Cerebellar cortex (tissue), 1 donor: ENCODE measurements at regions not wholly inside any gene's neighbourhood (a gene's known extent, or its start where the extent isn't known, plus 50 kb on each side); places are given as distances from the start of the nearest gene placed in this dataset.

ENCODE experiments used
- DNase-seq: peaks from one replicate; pipeline ENCODE4 v3.0.0-alpha.2; 2015; ENCODE audit warnings: low spot score

DNA sequence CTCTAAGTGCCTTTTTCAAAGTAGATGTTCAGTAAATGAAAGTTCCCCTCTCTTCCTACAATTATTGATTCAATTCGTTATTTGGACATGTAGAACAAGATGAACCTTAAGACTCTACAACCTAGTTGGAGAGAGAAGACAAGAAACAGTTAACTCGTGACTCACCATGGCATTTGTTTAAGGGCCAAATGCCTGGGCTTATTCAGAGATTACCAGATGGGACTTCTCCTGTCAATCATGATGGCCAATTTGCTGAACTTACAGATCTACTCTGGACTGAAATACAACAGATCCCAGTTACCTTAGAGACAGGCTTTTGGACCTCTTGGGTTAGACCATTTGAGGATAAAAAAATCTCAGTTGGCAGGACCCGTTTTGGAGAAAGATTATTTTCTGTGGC lies 93.5 kb downstream of the C1orf94 start:
- no peak for DNase-seq

DNA sequence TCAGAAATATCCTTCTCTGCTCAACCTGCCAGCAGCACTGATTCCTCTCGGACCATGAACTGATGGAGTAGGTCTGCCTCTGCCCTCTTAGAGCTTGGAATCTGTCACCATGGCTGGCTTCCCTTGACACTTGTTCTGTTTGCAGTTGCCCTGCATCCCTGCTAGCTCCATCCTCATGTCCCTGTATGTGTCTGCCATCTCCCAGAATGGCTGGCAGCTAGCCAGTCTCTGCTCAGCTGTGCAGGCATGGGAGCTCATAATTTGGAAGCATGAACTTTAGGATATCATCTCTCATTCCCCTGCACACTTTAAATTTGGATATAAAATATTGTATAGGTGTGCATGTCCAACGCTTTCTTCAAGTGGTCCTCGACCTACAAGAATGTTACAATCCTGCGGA lies 95.4 kb downstream of the C1orf94 start:
- DNase-seq: no peak

DNA sequence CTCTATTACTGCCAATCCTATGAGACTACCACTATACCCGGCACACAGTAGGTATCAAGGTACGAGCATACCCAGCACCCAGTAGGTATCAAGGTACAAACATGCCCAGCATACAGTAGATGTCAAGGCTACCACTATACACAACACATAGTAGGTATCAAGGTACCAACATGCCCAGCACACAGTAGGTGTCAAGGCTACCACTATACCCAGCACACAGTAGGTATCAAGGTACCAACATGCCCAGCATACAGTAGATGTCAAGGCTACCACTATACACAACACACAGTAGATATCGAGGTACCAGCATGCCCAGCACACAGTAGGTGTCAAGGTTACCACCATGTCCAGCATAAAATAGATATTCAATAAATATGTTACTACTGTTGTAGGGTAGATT lies 98.4 kb downstream of the C1orf94 start:
- no peak for DNase-seq

DNA sequence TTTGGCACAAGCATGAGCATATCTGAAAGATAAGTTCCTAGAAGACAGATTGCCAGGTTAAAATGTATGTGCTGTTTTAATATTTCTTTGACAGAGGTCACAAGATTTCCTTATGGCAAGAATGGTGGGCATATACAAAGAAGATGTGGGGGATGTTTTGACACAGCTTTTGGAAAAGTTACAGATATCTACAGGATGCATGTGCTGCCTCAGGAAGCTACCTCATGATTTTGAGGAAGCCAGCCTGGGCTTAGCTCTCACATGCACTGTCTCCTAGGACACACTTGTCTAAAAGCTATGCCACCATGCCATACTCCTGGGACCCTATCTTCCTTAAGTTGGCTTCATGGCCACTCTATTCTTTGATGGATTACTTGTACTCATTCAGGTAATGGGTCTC lies 99.9 kb downstream of the C1orf94 start:
- no peak for DNase-seq

DNA sequence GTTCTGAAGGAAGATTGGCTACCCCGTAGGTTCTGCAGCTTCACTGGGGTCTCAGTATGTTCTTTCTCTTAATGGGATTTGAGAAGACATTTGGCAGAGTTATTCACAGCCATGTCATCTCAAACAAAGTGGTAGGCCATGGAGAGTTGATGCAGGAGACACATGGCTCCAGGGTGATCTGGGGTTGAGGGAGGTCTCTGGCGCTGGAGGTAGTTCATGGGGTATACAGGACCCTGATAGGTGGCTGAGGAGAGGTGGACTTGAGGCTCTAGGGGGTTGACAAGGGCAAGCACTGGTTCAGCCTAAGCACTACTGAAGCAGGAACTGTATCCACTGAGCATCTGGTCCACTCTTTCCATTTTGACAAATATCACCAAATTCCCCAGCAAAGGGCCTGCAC lies 100.4 kb downstream of the C1orf94 start:
- no peak for DNase-seq

DNA sequence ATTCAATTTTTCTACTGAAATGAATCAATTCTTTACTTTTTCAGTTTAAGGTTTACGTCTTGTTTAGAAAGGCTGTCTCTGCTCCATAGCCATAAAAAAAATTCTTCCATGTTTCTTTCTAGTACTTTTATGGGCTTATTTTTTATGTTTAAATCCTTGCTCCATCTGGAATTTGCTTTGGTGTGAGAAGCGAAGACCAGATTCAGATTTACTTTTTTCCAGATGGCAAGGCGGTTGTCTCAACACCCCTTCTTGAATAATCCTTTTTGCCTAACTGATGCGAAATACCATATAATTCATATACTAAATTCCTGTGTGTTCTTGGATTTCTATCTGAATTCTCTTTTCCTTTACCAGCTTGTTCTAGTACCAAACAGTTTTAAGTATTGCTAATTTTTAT lies 101.5 kb downstream of the C1orf94 start:
- DNase-seq: no peak

DNA sequence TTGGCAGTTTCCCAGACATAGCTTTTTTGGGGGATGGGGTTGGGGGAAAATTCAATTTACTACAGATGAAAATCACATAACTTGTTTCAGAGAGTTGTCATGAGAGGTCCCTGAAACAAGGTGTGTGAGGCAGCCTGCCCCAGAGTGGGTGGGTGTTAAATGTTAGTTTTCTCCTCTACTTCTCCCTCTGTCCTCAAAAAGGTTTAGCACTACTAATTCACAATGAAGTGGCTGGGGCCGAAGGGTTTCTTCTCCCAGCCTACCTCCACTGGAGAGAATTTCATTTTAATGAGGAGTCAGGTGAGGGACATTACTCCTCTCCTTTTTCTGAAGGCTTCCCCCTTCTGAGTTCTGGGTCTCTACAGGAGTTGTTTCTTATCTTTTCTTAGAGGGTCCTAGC lies 103.3 kb downstream of the C1orf94 start:
- DNase-seq: no peak

DNA sequence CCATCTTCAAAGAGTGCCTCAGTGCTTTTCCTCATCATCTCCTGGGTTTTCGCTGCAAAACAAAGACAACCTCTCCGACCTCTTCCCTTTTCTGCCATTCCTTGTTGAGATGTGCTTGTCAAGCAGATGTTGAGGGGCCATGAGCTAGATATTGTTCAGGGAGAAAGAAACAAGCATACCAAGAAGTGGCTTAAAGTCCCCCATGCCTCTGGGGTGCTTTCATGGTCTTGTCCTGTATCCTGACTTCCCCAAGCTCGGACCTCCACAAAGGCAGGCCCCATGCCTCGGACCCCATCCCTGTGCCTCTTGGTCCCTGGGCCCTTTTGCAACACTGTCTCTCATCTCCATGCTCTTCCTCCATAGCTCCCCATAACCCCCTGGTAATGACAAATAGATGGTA lies 103.8 kb downstream of the C1orf94 start:
- DNase-seq: no peak

DNA sequence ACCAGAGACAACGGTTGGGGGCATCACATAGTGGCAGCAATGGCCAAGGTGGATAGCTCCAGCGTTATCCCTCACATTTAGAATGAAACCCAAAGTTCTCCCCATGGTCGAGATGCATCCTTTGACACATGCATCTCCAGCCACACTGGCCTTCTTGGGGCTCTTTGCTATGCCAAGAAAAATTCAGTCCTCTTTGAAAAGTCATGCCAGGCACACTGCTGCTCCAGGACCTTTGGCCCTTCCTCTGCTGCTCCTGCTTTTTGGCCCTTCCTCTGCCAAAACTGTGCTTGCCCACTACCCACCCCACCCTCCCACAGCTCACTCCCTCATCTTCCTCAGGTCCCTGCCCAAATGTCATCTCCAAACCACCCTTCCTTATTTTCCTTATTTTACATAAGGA lies 106.4 kb downstream of the C1orf94 start:
- DNase-seq: no peak

DNA sequence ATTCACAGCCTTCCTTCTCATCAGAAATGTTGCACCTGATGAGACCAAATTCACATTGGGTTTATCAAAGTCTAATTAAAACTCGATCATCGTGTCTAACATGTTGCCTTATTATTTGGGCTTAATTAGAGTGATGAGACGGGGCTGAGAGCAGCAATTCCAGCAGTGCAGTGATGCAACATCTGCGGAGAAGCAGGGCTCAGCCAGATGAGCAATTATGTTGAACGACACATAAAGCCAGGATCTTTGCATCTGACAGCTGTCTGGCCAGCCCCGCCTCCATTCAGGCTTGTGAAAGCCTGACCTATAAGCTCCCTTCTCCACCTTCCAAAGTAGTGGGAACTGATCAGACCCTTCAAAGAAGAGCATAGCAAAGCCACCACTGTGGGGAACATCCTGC lies 109.8 kb downstream of the C1orf94 start:
- DNase-seq: no peak

DNA sequence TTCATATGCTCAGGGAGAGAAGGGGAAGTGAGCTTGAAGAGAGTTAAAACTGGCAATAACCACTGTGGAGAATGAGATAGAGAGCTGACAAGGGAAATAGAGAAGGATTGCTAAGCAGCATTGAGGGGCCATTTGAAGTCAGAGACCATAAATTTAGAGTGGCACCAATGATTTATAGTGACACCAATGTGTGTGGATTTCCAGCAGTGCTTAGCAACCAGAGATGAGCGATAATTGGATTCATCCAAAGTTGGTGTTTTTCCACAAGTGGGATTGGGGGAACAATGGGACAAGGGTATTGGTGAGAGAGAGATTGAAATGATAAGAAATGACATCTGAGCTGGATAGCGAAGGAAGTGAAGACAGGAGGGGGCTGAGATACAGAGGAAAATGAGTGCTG lies 114.1 kb downstream of the C1orf94 start:
- no peak for DNase-seq

DNA sequence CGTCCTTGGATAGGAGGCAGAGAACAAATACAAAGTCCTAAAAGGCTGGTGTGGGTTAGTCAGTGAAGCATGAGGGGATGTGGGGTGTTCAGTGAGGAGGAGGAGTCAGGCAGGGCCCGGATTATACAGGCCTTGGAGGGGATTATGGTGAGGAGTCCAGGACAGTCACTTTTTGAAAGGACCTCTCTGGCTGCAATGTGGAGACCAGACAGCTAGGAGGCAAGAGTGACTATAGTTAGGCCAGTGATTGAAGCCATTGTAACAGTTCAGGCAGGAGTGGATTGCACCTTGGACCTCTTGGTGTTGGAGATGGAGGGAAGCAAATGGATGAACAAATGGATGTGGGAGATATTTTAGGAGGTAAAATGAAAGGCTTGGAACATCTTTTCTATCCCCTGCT lies 115.8 kb downstream of the C1orf94 start:
- DNase-seq: no peak

DNA sequence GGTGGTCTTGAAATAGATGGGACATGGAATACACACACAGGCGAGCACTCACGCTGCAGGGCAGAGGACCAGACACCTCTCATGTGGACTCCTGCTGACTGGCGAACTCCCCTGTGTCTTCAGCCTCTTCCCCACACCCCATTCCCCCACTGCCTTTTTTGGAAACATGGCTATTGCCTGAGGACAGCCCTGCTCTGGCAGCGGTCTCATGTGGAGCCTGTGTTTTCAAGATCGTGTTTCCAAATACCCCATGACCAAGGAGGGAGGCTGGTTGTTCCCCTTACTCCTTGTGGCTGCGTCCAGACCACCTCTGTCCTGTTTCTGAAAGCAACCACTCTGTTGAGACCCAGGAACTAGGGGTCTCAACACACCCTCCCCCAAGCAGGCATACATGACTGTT lies 119.4 kb downstream of the C1orf94 start:
- no peak for DNase-seq

DNA sequence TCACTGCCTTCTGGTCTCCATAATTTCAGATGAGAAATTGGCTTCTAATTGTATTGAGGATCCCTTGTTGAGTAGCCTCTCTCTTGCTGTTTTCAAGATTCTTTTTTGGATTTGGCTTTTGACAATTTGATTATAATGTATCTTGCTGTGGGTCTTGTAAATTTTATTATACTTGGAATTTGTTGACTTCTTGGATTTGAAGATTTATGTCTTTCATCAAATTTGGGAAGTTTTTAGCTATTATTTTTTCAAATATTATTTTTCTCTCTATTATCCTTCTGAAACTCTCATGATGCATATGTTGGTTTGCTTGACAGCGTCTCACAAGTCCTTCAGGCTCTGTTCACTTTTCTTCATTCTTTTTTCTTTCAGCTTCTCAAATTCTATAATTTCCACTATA lies 126.1 kb downstream of the C1orf94 start:
- DNase-seq: no peak

DNA sequence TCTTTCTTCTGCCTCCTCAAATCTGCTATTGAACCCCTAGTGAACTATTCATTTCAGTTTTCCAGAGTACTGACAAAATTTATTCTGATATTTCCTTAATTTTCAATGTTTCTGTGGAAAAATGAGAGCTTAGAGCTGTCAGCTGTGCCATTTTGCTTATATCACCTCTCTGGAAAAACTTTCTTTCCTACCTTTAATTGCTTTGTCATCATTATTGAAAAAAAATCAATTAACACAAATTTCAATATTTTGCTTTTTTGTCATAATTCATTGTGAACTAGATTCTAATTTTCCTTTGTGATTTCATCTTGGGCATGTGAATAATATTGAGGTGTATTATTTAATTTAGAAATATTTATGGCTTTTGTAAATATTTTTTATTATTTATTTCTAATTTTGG lies 126.5 kb downstream of the C1orf94 start:
- no peak for DNase-seq

DNA sequence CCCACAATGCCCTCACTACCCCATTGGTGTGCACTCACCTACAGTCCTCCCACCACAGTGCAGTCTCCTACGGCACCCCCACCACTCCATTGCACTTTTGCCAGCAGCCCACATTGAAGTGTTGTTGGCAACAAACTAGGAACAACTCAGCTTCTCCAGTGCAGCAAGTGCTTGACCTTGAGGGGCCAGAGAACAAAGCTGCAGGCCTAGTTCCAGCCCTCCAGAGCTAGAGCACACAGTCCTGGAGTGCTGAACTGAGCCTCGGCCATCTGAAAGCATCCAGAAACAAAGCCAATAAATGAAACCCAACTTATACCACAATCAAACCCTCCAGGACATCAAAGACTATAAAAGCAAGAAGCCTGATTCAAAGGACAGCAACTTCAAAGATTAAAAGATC lies 129.9 kb downstream of the C1orf94 start:
- no peak for DNase-seq

DNA sequence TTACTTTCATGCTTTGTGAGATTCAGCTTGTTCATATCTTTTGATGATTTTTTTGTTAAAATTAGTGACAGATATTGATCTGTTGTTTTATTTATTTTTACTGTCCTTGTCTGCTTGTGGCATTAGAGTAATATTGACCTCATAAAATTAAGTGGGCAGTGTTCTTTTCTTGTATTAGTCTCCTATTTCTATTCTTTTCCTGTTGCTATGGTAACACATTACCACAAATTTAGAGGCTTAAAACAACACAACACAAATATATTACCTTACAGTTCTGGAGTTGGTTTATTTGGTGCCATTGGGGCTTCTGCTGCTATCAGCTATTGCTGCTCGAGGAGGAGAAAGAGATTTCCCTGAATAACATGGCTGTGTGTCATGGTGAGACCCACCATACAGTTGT lies 135.7 kb downstream of the C1orf94 start:
- DNase-seq: no peak

DNA sequence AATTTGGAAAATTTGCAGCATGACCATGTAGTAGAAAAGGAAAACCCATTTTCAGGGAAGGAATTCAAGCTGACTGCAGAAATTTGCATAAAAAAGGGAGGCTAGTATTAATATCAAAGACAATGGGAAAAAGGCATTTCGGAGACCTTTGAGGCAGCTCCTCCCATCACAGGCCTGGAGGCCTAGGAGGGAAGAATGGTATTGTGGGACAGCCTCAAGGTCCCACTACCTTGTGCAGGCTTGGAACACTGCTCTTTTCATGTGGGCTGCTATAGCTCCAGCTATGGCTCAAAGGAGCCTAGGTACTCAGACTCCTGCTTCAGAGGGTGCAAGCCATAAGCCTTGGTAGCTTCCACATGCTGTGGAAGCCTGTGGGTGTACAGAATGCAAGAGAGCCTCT lies 139.3 kb downstream of the C1orf94 start:
- DNase-seq: no peak

DNA sequence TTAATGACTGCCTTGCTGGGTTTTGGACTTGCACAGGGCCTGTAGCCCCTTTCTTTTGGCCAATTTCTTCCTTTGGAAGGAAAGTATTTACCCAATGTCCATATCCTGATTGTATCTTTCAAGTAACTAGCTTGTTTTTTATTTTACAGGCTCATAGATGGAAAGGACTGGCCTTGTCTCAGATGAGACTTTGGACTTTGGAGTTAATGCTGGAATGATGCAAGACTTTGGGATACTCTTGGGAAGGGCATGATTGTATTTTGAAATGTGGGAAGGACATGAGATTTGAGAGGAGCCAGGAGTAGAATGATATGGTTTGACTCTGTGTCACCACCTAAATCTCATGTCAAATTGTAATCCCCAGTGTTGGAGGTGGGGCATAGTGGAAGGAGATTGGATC lies 140.1 kb downstream of the C1orf94 start:
- no peak for DNase-seq

DNA sequence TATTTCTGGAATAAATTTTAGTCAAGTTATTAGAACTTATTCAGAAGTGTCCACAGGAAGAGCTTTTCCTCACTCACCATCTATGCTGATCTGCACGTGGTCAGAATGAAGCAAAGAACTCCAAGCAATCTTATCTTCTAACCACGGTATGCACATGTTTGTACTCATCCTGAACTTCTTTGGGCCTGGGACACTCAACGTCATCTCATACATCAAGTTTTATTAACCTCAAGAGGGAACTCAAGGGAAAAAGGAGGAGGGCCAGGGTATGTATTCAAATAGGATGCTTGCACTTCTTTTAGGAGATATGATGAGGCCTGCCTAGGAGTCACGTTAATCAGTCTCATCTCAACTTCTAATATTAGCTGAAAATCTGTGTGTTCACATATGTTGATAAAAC lies 142.5 kb downstream of the C1orf94 start:
- no peak for DNase-seq

DNA sequence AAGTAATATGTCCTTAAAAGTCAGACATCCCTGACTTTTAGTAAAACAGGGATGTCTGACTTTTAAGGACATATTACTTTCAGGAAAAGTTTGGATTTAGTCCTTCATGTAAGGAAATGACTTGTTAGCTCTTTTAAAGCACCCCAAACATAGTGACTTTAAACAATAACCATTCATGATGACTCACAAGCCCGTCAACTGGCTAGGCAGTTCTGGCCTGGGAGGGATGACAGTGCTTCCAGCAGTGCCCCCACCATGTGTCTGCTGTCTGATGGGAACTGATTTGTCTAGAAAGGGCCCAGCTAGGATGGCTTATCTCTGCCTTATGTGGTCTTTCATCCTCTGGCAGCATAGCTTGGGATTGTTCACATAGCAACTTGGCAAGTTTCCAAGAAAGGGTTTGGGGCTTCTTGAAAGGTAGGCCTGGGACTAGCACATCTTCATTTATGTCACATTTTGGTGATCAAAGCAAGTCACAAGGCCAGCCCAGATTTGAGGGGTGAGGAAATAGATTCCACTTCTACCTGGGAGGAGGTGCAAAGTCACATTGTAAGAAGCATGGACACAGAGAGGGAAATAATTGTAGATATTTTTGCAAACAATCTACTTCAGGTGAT lies 143.5 kb downstream of the C1orf94 start:
- DNase-seq: no peak

DNA sequence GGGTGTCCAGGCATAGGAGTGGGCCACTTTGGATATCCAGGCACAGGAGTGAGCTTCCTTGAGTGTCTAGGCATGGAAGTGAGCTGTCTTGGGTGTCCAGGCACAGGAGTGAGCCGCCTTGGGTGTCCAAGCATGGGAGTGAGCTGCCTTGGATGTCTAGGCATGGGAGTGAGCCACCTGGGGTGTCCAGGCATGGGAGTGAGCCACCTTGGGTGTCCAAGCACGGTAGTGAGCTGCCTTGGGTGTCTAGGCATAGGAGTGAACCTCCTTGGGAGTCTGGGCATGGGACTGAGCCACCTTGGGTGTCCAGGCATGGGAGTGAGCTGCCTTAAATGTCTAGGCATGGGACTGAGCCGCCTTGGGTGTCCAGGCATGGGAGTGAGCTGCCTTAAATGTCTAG lies 146.3 kb downstream of the C1orf94 start:
- DNase-seq: no peak

DNA sequence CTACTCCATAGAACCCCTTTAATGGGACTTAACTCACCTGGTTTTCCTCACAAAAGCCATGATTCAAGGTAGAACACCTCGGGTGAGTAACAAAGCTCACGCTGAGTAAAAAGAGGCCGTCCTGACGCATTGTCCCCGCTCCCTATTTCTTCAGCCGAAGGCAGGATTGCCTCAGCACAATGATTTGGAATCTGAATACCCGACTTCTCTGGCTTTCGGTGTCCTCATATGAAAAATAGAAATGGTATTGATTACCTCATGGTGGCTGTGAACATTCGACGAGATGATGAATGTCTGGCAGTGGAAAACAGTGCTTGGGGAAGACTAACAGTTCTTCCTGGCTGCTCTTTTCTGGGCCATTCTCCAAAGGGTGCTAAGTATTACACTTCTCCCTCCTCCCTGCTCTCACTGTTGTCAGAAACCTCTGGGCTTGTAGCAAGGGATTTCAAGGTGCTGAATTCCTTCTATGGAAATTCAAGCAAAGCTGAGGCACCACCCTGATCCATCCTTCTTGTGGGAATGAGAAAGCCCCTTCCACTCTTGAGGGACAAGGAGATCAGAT lies 148.3 kb downstream of the C1orf94 start:
- no peak for DNase-seq

DNA sequence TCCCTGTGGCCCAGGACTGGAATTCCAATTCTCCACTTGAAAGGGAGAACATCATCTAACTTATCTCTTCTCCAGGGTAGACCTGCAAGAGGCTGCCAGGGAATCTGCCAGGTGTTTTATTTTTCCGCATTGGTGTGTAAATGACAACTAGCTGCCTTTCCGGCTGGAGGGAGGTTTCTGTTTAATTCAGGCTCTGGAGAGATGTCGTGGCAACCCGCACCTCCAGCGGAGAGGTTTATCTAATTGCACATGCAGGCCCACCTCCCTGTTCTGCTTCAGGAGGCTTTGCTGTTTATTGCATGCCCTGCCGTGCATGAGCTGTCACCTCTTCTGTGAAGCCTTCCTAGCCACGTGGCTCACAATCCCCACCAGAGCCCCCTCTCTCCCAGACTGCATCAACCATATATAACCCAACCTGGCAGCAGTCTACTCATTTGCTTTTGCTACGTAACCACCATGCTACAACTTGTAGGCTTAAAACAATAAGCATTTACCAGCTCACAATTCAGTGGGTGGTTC lies 151.6 kb downstream of the C1orf94 start:
- no peak for DNase-seq
